ENCODE measurements at regions not wholly inside any gene's neighbourhood (a gene's known extent, or its start where the extent isn't known, plus 50 kb on each side); places are given as distances from the start of the nearest gene placed in this dataset.

GRCh38 chr6:153436351-153436750 is 305.3 kb upstream of the RGS17 start (continued):
- TF ChIP-seq SIN3A (conservative IDR thresholded peaks at IDR 0.05 in 1 of 2, IDR thresholded peaks at IDR 0.05 in 1 of 2; ENCODE audit: low read depth in 1 of 2, low read length in 2 of 2) (no peak), RXRA (IDR thresholded peaks at IDR 0.05; ENCODE audit: insufficient read depth, low read depth, low read length) (no peak), USF2 (IDR thresholded peaks at IDR 0.05; ENCODE audit: low read length) (no peak), SRF (IDR thresholded peaks at IDR 0.05; ENCODE audit: low read depth, low read length) (no peak), ATF2 (IDR thresholded peaks at IDR 0.05; ENCODE audit: low read length) (no peak), POLR2AphosphoS5 (IDR thresholded peaks at IDR 0.05; ENCODE audit: low read depth, low read length) (no peak), BCL11A (IDR thresholded peaks at IDR 0.05; ENCODE audit: low read depth in 2 of 2, low read length in 2 of 2) (no peak)
